Non-pigmented ciliary epithelial cell (primary cell): ENCODE measurements at regions not wholly inside any gene's neighbourhood (a gene's known extent, or its start where the extent isn't known, plus 50 kb on each side); places are given as distances from the start of the nearest gene placed in this dataset.
A peak's percentile ranks its signal among the peaks of the same experiment; 100 is the strongest.

Experiments
- DNase-seq: peaks from one replicate; pipeline ENCODE4 v3.0.0-alpha.2; 2010; ENCODE audit warnings: low read depth

DNA sequence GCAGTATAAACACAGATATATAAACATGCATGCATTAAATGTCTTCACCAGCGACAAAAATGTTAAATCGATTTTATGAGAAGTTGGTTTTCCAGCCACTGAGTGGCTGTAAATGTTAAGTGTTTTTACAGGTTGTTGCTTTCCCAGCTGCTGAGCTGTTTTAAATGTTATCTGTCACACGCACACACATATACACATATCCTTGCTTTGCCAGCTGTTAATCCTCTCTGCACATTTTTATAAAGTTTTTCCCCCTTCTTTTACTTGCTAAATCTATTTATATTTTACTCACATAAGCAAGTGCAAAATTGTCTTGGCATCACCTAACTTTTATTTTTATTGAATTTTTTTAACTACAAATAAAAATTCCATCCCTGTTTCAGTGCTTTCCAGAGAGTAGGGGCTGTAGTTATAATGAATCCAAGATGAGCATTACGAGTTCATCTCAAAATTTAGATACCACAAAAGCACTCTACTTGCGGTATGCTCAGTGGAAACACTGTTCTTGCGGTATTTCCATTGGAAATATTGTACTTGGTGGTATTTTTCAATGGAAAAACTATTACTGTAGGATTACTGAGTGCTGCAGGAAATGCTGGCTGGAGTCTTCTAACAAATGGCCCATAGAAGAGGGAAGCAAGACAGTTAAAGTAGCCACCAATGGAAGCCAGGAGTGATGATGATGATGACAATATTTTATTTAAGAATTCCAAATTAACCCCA lies 124.9 kb upstream of the KCNJ16 start:
- no peak for DNase-seq

DNA sequence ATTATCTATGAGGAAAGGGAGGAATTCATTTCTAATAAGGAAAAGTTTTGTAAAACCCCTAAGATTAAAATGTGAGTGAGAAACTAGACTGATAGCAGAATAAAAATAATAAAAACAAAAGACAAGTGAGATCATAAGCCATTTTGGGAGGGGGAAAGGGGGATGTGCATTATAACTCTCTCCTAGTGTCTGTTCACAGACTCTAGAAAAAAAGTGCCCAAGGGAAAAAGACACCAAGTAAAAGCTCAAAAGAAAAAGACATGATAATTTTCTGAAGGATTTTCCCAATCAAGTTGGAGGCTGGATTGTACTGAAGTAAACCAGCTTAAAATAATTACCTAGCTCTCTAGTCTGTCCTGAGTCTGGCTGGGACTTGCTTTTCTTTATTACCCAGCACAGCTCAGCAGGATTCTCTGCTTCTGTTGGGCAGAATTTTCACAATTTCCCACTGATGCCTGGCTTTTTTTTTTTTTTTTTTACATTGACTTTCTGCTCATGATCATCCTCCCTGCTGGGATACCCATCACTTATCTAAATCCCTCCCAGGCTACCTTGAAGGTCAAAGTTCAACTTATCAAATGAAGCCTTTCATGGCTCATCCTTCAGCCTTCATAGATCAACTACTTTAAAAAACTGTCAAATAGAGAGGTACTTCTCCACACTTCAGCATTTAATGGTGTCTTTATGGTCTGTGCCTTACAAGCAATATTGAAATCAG lies 124.2 kb upstream of the KCNJ16 start:
- no peak for DNase-seq

DNA sequence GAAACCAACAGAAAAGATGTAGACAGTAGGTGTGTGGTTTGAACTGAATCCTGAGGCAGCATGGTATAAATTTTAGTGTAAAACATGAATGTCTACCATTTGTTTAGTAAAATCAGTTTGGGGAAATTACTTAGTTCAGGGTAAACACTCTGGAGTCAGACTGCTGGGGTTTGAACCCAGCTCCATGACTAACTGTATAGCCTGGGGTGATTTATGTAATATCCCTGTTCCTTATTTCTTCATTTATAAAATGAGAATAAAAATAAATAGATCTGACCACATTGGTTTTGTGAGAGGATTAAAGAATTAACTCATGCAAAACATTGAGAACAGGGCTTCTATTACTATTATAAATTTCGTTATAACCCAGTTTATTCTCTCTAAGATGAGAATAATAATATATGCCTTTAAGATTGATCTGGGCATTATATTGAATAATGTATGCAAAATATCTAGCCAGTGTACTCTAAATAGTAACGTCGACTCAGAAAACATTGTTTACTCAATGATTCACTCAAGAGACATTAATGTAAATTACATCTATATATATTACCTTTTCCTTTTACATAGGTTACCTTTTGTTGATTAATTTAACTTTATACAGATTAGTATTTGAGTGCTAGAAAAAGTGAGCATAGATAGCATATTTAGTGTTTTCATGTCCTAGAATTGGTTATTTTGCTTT lies 120.6 kb upstream of the KCNJ16 start:
- DNase-seq: no peak

DNA sequence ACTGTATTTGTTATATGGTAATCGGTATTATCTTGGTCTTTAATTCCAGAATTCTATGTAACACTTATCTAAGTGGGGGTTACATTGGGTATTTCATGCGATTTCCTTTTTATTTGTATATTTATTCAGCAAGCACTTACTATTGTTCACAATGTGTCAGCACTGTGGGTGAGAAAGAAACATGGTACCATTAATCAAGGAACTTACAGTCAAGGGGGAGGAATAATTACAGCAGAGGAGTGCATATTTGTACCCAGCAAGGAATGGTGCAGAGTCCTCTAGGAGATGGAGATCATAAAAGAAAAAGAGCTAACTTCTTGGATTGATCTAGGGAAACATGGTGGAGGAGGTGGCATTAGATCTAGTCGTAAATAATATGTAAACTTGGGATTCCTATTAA lies 117.0 kb upstream of the KCNJ16 start:
- DNase-seq: no peak

DNA sequence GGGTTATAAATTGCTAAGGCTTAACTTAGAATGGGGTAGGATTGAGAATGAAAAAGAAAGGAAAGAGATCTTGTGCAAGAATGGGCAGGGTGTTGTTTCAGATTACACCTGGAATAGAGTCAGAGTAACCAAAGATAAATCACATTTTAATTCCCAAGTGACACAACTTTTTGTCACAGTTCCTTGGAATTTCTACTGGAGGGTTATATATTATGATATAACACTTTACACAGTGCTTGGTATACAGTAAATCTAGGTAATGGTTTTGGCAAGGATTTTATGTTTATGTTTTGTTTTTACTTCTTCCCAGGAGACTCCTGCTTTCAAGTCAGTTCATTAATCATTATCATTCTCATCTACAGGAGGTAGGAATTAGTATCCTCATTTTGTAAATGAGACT lies 115.7 kb upstream of the KCNJ16 start:
- DNase-seq: no peak

DNA sequence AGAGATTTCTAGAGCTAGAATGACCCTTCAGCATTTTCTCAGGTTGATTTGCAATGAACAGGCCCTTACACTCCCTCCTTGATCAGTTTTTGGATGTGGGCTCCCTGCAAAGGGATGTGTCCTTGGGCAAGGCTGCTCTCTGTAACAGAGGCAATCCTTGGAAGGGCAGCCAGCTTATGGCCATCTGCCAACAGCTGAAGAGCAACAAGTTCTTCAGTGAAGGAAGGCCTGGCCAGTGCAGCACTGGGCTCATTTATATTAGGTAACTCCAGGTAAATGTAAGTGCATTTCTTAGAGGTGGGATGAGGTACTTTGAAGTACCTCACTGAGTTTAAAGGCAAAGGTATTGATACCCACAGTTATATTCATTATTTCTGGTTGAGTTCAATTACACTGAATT lies 114.3 kb upstream of the KCNJ16 start:
- no peak for DNase-seq

DNA sequence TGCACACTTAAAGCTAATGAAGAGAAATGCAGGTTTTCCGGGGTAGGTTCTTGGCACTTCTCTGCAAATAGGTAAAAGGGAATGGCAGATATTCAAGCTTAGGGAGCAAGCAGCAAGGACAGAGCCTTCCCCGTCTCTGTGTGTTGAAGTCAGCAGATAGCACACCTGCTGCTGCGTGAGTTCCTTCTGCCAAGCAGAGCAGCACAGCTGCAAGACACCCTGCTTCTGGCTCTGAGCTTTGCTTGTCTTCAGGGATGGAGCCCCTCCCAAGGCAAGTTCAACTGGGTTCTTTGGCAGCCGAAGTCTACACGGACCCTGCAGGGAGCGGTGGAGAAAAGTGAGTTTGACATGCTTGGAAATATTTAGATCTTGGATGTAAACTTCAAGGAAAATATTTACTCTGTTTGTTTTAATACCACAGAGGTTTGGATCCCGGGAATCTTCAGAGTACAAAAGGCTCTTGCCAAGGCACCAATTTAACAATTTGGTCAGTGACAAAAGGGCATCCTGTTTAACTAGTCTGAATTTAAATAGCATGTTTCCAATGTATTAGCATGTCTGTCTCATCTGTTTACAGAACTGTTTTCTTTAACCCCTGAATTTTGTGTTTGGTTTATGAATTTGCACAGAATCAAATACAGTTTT lies 113.4 kb upstream of the KCNJ16 start:
- no peak for DNase-seq

DNA sequence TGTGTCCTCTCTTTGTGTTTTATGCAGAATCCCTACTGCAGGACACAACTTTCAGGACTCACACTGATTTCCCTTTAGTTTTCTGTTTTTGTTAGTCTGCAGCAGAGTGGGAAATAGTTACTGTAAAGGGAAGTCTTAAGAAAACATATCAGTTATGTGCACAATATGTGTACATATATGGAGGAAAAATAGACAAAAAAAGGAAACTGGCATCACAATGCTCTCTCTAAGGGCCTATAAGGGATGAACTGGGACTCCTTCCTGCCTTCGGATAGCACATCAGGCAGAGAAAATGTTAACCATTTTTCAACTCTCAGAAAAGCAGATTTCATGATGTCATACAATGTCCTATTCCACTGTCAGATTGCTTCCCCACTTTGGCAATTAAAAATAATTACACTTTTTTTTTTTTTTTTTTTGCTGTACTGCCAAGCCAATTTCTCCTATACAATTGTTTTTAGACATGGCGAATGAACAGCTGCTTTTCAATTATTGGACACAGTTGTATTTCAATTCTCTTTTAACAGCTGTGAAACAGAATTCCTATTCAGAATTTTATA lies 112.5 kb upstream of the KCNJ16 start:
- no peak for DNase-seq

DNA sequence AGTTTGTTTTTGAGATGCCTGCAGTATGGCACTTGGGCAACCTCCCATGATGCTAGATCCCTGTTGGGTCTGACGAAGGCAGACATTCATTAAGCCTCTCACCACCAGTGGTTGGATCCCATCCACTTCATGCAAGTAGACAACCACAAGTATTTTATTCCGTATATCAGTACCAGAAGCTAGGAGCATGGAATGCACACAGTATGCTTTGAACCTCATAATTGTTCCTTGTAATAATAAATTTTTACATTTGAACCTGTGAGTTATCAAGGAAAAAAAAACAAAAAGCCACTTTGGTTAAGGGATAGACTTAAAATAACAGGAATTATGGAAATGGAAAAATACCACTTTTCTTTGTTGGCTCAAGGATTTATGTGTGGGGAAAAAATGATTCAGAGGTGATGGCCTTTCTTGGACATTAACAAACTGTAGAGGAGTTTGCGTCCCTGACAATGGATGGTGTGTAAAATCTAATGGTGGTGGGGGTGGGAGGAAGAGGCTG lies 107.1 kb upstream of the KCNJ16 start:
- DNase-seq: peak; percentile 94

DNA sequence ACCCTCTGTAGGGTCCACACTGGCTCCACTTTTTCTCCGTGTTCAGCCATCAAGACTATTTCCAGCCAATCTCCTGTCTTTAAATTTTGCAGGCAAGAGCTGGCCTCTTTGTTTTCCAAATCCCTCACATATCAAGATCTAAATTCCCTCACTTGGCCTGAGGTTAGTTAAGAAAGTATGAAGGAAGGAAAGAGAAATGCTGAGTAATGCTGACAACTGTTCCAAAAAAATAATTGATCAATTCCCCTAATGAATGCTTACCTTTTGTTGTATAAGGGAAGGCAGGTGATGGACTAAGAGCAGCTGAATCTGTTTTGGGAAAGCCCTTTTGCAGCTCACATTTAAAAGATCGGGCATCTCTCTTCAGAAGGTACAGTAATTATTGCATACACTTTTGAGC lies 105.1 kb upstream of the KCNJ16 start:
- no peak for DNase-seq

DNA sequence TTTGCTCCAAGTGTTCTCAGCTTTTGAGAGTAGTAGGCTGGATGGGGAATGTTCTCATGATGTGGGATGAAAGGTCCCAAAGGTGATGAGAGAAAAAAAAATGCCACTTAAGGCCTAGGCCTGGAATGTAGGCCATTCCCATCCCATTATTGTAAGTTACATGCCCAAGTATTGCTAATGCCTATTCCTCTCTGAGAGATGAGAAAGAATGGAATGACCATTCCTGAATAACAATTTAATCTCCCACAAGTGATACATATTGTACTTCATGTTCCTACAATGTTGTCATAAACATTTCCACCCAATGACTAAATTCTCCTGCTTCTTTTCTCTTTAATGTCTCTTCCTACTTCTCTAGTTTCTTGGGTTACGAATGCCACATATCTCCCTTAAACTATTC lies 102.8 kb upstream of the KCNJ16 start:
- DNase-seq: no peak

DNA sequence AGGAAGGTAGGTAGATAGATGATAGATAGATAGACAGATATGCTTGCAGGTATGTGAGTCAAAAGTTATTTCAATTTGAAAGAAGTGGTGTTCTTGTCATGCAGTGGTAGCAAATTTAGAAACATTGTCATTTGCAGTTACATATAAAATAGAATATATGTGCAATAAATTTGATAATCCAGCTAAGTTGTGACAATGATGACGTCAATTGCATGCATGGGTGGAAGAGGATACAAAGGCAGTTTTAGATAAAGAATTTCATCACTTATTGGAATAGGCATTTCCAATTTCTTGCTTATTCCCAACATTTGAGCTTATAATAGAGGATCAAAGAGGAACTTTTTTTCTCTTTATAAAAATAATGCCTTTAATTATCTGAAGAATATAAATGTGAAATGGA lies 99.2 kb upstream of the KCNJ16 start:
- DNase-seq: no peak

DNA sequence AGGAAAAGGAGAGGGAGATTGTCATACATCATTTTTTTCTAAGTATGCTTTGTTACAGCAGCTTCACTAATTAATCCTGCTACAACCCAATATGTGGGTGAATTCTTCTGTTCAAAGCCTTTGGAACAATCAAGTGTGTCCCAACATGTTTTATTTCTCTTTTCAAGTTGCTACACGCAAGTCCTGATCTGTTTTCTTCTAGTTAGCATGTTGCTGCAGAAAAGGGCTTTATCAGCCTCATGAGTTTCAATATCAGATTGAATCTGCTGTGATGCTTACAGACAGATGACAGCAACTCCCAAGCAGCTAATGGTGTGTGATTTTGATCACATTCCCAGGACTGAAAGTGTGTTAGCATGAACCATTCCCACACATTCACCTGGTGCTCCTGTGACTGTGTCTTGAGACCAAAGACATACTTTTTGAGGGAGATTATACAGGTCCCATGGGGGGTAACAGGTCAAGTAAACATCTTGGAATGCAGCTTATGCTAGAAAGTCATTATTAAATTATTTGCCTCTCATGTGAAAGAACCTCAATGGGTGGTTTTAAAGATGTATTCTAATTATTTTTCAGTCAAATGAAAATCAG lies 96.9 kb upstream of the KCNJ16 start:
- DNase-seq: no peak

DNA sequence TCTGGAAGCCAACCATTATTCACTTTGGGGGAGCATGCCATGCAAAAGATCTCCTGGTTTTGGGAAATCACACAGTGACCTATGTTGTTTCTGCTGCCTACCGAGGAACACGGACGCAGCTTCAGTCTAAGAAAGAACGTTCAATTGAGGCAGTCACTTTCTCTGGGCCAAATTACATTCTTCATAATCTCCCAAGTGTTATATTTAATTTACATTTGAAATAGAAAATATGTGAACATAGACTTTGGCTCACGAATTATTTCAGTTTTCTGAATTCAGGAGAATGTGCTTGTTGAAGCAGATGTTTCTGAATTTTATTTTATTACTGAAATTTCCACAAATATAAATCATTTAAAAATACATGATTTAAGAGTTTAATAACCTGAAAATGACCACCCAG lies 93.6 kb upstream of the KCNJ16 start:
- DNase-seq: no peak

DNA sequence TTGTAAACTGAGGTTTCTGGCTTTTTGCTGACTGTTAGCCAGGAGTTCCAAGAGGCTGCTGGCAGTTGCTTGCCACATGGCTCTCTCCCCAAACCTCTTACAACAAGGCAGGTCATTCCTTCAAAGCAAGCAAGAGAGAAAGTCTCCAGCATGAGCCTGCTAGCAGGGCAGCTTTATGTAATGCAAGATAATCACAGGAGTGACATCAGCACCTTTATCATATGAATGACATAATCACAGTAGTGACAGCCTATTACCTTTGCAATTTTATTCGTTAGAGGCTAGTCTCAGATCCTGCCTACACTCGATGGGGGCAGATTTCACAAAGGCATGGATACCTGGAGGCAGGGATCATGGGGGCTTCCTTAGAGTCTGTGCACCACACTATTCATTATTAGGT lies 79.5 kb upstream of the KCNJ16 start:
- no peak for DNase-seq

DNA sequence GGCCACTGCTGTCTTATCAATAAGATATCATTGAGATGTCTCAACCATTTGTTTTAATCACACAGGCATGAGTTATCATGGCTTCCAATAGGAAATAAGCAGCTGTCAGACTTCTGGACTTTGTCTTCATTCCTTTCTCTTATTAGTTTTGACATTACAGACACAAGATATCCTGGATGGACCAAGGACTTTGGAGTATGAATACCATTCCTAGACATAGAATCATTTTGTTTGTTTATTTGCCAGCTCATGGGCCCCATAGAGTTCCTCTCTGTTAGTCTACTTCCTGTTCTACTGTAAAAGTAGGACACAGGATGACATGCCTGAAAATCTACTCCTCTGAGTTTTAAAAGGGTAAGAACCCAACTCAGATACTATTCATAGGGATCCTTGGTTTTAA lies 77.7 kb upstream of the KCNJ16 start:
- peak; percentile 66 for DNase-seq

DNA sequence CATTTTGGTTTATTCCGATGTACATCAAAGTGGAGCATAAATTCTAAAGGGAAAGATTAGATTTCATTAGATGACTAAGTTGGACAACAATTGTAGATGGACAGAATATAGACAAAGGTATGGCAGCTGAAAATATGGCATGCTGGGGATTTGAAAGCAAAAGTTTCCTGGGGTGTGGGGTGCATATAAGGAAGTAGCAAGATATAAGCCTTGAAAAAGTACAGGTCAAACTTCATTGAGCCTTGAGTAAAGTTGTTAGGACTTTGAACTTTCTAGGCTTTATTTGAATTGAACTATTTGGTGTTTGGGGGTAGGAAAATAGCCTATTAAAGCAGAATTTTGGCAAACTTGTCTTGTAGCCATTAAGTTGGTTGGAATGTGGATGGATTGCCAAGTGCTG lies 75.8 kb upstream of the KCNJ16 start:
- DNase-seq: no peak

DNA sequence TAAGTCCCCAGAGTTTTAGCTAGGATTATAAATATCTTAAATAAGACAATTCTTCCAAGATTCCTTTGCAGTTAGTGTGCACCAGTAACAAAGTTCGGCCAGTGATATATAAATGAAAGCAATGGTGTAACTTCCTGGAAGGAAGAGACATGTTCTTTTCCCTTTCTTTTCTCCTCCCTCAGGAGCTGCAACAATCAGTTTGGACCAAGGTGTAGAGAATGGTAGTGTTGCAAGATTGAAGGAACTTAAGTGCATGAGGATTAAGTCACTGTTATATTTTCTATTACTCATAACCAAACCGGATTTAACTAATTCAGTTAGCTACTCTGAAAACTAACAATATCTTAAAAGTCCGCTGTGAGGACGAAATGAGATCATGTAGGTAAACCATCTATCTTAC lies 68.9 kb upstream of the KCNJ16 start:
- DNase-seq: no peak

DNA sequence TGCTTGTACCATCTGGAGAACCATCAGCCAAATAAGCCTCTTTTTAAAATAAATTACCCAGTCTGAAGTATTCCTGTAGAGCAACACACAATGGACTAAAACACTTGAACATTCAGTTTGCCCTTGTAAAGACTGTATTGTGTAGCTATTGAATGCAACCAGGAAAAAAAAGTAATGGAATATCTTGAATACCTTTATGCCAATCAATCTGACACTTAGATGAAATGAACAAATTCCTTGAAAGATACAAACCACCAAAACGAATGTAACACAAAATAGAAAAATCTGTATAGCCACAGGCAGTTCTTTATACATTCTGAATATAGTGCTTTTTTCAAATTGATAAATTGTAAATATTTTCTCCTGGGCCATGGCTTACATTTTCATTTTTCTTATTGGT lies 63.3 kb upstream of the KCNJ16 start:
- no peak for DNase-seq

DNA sequence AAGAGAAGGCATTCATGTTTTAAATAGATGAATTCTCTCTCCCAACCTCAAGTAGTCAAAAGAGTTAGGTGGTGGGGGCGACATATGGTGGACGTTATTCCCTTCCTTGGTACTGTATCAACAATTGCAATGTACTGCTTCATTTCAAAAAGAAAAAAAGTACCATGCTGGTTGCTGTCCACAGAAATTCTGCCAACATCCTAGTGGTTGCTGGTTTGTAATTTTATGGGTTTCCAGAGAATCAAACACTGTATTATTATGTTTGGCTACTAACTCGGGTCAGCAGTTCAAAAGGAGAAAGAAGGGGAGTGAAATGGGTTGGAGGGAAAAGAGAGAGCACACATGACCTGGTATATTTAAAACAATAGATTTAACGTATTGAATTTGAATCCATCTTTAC lies 61.1 kb upstream of the KCNJ16 start:
- DNase-seq: no peak

DNA sequence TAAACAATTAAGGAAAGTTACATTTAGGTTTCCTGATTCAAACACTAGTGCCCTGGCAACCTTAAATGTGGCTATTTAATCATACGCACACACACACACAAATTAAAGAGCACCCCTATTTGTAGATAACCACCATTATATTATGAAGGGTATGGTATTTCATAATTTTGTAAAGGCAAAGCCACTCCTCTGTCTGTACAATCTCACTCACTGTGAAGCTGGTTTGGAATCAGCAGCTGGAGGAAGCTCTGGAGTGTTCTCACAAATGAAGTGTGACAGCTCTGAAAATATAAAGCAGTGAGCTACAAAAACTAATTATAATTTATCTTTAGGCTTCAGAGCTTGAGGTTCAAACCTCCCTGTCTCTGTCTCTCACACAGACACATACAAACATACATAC lies 57.9 kb upstream of the KCNJ16 start:
- DNase-seq: no peak

DNA sequence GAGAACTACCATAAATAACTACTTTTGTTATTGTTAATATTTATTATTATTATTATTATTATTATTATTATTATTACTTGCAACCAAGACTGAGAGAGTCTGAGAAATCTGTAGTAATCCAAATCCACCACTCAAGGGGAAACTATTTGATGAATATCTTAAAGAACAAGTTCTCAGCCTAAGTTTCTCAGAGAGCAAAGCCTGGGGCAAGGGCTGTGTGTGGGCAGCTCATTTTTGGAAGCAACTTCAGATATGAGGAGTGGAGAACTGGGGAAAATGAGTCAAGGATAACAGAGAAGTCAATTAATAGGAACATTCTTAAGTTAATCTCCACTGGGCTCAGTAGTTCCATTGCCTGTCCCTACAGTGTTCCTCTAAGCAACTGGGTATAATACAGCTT lies 57.1 kb upstream of the KCNJ16 start:
- no peak for DNase-seq
